ENCODE measurements at regions not wholly inside any gene's neighbourhood (a gene's known extent, or its start where the extent isn't known, plus 50 kb on each side); places are given as distances from the start of the nearest gene placed in this dataset.

DNA sequence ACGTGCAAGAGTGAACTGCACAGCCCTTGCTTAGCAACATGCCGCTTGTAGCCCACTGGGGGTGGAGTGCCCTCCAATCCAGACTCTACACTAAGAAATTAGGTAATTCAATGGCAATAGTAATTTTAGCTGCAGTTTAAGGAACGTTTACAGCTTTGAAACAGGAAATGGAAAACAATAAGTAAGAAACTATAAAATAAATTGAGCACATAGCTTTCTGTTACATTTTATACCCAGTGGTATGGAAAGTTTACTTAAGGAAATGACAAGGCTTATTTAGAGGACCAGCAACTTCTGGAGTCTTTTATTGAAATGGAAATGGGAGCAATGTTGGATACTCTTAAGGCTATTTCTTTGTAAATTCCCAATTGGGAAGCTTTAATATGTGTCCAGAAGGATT lies 373.2 kb downstream of the KCNRG start (continued):
- TF ChIP-seq, protein P1, sequence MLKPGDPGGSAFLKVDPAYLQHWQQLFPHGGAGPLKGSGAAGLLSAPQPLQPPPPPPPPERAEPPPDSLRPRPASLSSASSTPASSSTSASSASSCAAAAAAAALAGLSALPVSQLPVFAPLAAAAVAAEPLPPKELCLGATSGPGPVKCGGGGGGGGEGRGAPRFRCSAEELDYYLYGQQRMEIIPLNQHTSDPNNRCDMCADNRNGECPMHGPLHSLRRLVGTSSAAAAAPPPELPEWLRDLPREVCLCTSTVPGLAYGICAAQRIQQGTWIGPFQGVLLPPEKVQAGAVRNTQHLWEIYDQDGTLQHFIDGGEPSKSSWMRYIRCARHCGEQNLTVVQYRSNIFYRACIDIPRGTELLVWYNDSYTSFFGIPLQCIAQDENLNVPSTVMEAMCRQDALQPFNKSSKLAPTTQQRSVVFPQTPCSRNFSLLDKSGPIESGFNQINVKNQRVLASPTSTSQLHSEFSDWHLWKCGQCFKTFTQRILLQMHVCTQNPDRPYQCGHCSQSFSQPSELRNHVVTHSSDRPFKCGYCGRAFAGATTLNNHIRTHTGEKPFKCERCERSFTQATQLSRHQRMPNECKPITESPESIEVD (tag by site-specific recombination; IDR thresholded peaks at IDR 0.05) = no peak
- no peak for TF ChIP-seq ZSCAN30 (tag by site-specific recombination; IDR thresholded peaks at IDR 0.05)
- TF ChIP-seq, protein P2, sequence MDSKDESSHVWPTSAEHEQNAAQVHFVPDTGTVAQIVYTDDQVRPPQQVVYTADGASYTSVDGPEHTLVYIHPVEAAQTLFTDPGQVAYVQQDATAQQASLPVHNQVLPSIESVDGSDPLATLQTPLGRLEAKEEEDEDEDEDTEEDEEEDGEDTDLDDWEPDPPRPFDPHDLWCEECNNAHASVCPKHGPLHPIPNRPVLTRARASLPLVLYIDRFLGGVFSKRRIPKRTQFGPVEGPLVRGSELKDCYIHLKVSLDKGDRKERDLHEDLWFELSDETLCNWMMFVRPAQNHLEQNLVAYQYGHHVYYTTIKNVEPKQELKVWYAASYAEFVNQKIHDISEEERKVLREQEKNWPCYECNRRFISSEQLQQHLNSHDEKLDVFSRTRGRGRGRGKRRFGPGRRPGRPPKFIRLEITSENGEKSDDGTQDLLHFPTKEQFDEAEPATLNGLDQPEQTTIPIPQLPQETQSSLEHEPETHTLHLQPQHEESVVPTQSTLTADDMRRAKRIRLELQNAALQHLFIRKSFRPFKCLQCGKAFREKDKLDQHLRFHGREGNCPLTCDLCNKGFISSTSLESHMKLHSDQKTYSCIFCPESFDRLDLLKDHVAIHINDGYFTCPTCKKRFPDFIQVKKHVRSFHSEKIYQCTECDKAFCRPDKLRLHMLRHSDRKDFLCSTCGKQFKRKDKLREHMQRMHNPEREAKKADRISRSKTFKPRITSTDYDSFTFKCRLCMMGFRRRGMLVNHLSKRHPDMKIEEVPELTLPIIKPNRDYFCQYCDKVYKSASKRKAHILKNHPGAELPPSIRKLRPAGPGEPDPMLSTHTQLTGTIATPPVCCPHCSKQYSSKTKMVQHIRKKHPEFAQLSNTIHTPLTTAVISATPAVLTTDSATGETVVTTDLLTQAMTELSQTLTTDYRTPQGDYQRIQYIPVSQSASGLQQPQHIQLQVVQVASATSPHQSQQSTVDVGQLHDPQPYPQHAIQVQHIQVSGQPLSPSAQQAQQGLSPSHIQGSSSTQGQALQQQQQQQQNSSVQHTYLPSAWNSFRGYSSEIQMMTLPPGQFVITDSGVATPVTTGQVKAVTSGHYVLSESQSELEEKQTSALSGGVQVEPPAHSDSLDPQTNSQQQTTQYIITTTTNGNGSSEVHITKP (tag by site-specific recombination; IDR thresholded peaks at IDR 0.05) = no peak
- no peak for TF ChIP-seq ZNF404 (tag by site-specific recombination; IDR thresholded peaks at IDR 0.05)

DNA sequence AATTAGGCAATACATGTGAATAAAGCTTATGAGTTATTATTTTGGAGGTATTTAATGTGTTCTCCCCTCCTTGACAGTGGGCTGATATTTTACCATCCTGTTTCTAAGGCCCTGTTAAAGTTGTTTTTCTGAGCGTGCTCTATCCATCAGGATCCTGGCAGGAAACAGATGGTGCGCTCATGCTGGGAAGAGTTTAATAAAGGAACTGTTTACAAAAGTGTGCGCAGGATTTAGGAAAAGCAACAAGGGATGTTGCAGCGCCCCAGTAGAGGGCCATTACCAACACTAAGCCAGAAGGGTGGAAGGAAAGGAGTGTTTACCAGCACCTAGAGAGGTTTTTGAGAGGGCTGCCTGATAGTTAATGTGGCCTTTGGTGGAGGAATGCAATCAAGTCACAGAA lies 374.5 kb downstream of the KCNRG start:
- Histone ChIP-seq H3K27ac (ENCODE audit: extremely low read depth, low read depth, low read length) (no peak overlapping the region), H3K4me1 (ENCODE audit: control insufficient read depth, insufficient read depth, low read length) (peaks cover 5% of the 10 kb centered on the region; the same call in 1 of the 2 replicates), H3K4me3 (ENCODE audit: low read depth, low read length) (no peak overlapping the region), H3K36me3 (ENCODE audit: control insufficient read depth in 2 of 2, insufficient read depth in 1 of 2, low read length in 2 of 2) (no peaks in the 10 kb centered on the region), H3K9me3 (ENCODE audit: control insufficient read depth, insufficient read depth, low read depth, low read length) (no peaks in the 10 kb centered on the region)
- ChIA-PET CTCF (interaction anchor here (1.8 kb wide), 1 partner anchor 22 kb away, joined by 4 read pairs; no protein-coding TSS in a partner anchor), POLR2A (no interaction called here)
- TF ChIP-seq SCRT2 (tag by site-specific recombination; IDR thresholded peaks at IDR 0.05) (no peak), ZNF140 (tag by site-specific recombination; IDR thresholded peaks at IDR 0.05) (no peak), ZNF837 (tag by site-specific recombination; IDR thresholded peaks at IDR 0.05) (no peak), ZNF571 (tag by site-specific recombination; IDR thresholded peaks at IDR 0.05) (no peak), ZNF221 (tag by site-specific recombination; IDR thresholded peaks at IDR 0.05; ENCODE audit: borderline replicate concordance) (no peak), ZFP69B (tag by site-specific recombination; IDR thresholded peaks at IDR 0.05) (no peak), GFI1B (tag by site-specific recombination; IDR thresholded peaks at IDR 0.05) (no peak), ZNF76 (tag by site-specific recombination; IDR thresholded peaks at IDR 0.05; ENCODE audit: borderline replicate concordance, low read depth) (no peak), ZNF114 (tag by site-specific recombination; IDR thresholded peaks at IDR 0.05) (no peak), ZNF18 (tag by site-specific recombination; IDR thresholded peaks at IDR 0.05) (no peak), ZNF280C (tag by site-specific recombination; IDR thresholded peaks at IDR 0.05) (no peak), CTCF (tag by site-specific recombination; IDR thresholded peaks at IDR 0.05) (no peak), SETDB1 (IDR thresholded peaks at IDR 0.05; ENCODE audit: insufficient read length, low read length) (no peak)
- TF ChIP-seq, protein P3, sequence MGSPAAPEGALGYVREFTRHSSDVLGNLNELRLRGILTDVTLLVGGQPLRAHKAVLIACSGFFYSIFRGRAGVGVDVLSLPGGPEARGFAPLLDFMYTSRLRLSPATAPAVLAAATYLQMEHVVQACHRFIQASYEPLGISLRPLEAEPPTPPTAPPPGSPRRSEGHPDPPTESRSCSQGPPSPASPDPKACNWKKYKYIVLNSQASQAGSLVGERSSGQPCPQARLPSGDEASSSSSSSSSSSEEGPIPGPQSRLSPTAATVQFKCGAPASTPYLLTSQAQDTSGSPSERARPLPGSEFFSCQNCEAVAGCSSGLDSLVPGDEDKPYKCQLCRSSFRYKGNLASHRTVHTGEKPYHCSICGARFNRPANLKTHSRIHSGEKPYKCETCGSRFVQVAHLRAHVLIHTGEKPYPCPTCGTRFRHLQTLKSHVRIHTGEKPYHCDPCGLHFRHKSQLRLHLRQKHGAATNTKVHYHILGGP (tag by site-specific recombination; IDR thresholded peaks at IDR 0.05) = no peak
- TF ChIP-seq, protein P4, sequence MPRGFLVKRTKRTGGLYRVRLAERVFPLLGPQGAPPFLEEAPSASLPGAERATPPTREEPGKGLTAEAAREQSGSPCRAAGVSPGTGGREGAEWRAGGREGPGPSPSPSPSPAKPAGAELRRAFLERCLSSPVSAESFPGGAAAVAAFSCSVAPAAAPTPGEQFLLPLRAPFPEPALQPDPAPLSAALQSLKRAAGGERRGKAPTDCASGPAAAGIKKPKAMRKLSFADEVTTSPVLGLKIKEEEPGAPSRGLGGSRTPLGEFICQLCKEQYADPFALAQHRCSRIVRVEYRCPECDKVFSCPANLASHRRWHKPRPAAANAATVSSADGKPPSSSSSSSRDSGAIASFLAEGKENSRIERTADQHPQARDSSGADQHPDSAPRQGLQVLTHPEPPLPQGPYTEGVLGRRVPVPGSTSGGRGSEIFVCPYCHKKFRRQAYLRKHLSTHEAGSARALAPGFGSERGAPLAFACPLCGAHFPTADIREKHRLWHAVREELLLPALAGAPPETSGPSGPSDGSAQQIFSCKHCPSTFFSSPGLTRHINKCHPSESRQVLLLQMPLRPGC (tag by site-specific recombination; IDR thresholded peaks at IDR 0.05) = no peak
- TF ChIP-seq, protein P5, sequence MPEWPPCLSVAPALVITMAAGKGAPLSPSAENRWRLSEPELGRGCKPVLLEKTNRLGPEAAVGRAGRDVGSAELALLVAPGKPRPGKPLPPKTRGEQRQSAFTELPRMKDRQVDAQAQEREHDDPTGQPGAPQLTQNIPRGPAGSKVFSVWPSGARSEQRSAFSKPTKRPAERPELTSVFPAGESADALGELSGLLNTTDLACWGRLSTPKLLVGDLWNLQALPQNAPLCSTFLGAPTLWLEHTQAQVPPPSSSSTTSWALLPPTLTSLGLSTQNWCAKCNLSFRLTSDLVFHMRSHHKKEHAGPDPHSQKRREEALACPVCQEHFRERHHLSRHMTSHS (tag by site-specific recombination; IDR thresholded peaks at IDR 0.05) = no peak

Data from HEK293 (cell line).